H9 (cell line): ENCODE measurements at regions not wholly inside any gene's neighbourhood (a gene's known extent, or its start where the extent isn't known, plus 50 kb on each side); places are given as distances from the start of the nearest gene placed in this dataset.

Experiments used
- DNase-seq: peaks from one replicate; pipeline ENCODE4 v3.0.0-alpha.2; 2017
- H2AFZ ChIP-seq: one replicate; pipeline ENCODE4 v1.6.1; 2013; ENCODE audit warnings: mild to moderate bottlenecking, low read length, control low read depth, moderate library complexity
- H2AK5ac ChIP-seq: 2 replicates; pipeline ENCODE4 v1.6.1; 2013; ENCODE audit warnings: low read length, control low read depth, mixed read lengths; ENCODE audit not compliant: insufficient read length
- H2BK120ac ChIP-seq: one replicate; pipeline ENCODE4 v1.6.1; 2013; ENCODE audit warnings: low read depth, mild to moderate bottlenecking, low read length, control low read depth, inconsistent platforms; ENCODE audit not compliant: poor library complexity, severe bottlenecking
- H2BK12ac ChIP-seq: 2 replicates; pipeline ENCODE4 v1.6.1; 2013; ENCODE audit warnings: low read length, control low read depth, mixed read lengths, low read depth; ENCODE audit not compliant: insufficient read length
- H2BK15ac ChIP-seq: 2 replicates; pipeline ENCODE4 v1.6.1; 2013; ENCODE audit warnings: low read depth, low read length, control low read depth
- H2BK20ac ChIP-seq: one replicate; pipeline ENCODE4 v1.6.1; 2013; ENCODE audit warnings: low read depth, mild to moderate bottlenecking, low read length, control low read depth, inconsistent platforms; ENCODE audit not compliant: poor library complexity, severe bottlenecking
- H2BK5ac ChIP-seq: 2 replicates; pipeline ENCODE4 v1.6.1; 2013; ENCODE audit warnings: low read length, control low read depth, mixed read lengths; ENCODE audit not compliant: insufficient read length
- H3K14ac ChIP-seq: 2 replicates; pipeline ENCODE4 v1.6.1; 2013; ENCODE audit warnings: low read length, control low read depth; ENCODE audit not compliant: insufficient read depth
- H3K18ac ChIP-seq: 2 replicates; pipeline ENCODE4 v1.6.1; 2013; ENCODE audit warnings: low read depth, mild to moderate bottlenecking, mixed read lengths, low read length, control low read depth; ENCODE audit not compliant: insufficient read length
- H3K23ac ChIP-seq: 2 replicates; pipeline ENCODE4 v1.6.1; 2013; ENCODE audit warnings: low read length, control low read depth, mixed read lengths, low read depth; ENCODE audit not compliant: insufficient read length
- H3K23me2 ChIP-seq: 2 replicates; pipeline ENCODE4 v1.6.1; 2013; ENCODE audit warnings: low read depth, mild to moderate bottlenecking, mixed read lengths, low read length, control low read depth; ENCODE audit not compliant: insufficient read length, poor library complexity, severe bottlenecking
- H3K27ac ChIP-seq: 2 replicates; pipeline ENCODE4 v1.5.1; 2013; ENCODE audit warnings: low read length, control low read depth, mixed read lengths, low read depth; ENCODE audit not compliant: insufficient read length
- H3K27me3 ChIP-seq: 2 replicates; pipeline ENCODE4 v1.6.1; 2013; ENCODE audit warnings: low read length, control low read depth, inconsistent platforms; ENCODE audit not compliant: insufficient read depth
- H3K4ac ChIP-seq: 2 replicates; pipeline ENCODE4 v1.6.1; 2013; ENCODE audit warnings: low read depth, mild to moderate bottlenecking, control low read depth, inconsistent platforms, low read length, moderate library complexity
- H3K4me1 ChIP-seq: 2 replicates; pipeline ENCODE4 v1.6.1; 2013; ENCODE audit warnings: low read length, control low read depth, inconsistent platforms; ENCODE audit not compliant: insufficient read depth
- H3K4me2 ChIP-seq: 2 replicates; pipeline ENCODE4 v1.6.1; 2013; ENCODE audit warnings: low read length, control low read depth, mixed read lengths; ENCODE audit not compliant: insufficient read length, insufficient read depth
- H3K56ac ChIP-seq: 2 replicates; pipeline ENCODE4 v1.6.1; 2013; ENCODE audit warnings: low read depth, mild to moderate bottlenecking, mixed read lengths, low read length, control low read depth; ENCODE audit not compliant: insufficient read length
- H3K79me1 ChIP-seq: 2 replicates; pipeline ENCODE4 v1.6.1; 2013; ENCODE audit warnings: low read depth, mild to moderate bottlenecking, moderate library complexity, low read length, control low read depth, inconsistent platforms; ENCODE audit not compliant: insufficient read depth, poor library complexity, severe bottlenecking
- H3K79me2 ChIP-seq: 2 replicates; pipeline ENCODE4 v1.6.1; 2013; ENCODE audit warnings: low read length, control low read depth, inconsistent platforms; ENCODE audit not compliant: insufficient read depth
- H3K9ac ChIP-seq: 2 replicates; pipeline ENCODE4 v1.6.1; 2013; ENCODE audit warnings: low read length, control low read depth, mixed read lengths; ENCODE audit not compliant: insufficient read length; ENCODE audit errors: extremely low read depth
- H3K9me3 ChIP-seq: one replicate; pipeline ENCODE4 v1.6.1; 2013; ENCODE audit warnings: low read depth, low read length, inconsistent platforms; ENCODE audit not compliant: control insufficient read depth
- H3T11ph ChIP-seq: one replicate; pipeline ENCODE4 v1.6.1; 2013; ENCODE audit warnings: mild to moderate bottlenecking, low read length, control low read depth, inconsistent platforms
- H4K20me1 ChIP-seq: one replicate; pipeline ENCODE4 v1.6.1; 2013; ENCODE audit not compliant: control insufficient read depth, insufficient read length, insufficient read depth
- H4K5ac ChIP-seq: 2 replicates; pipeline ENCODE4 v1.6.1; 2013; ENCODE audit warnings: low read depth, mild to moderate bottlenecking, mixed read lengths, low read length, control low read depth; ENCODE audit not compliant: insufficient read length
- H4K8ac ChIP-seq: replicated peaks from 2 replicates; pipeline ENCODE4 v1.6.1; 2013; ENCODE audit warnings: low read length, control low read depth, mixed read lengths, low read depth; ENCODE audit not compliant: insufficient read length
- H4K91ac ChIP-seq: 2 replicates; pipeline ENCODE4 v1.6.1; 2013; ENCODE audit warnings: low read depth, mild to moderate bottlenecking, moderate library complexity, mixed read lengths, low read length, control low read depth; ENCODE audit not compliant: insufficient read length
- H3K27ac Mint-ChIP-seq, 3 experiments: 2 replicates in 2 of 3; 3 replicates in 1 of 3; pipeline ENCODE4 v1.8.0; 2020 to 2021; ENCODE audit warnings: mixed read lengths in 3 of 3, mild to moderate bottlenecking in 1 of 3, moderate library complexity in 1 of 3
- H3K27me3 Mint-ChIP-seq: 2 replicates; pipeline ENCODE4 v1.8.0; 2021; ENCODE audit warnings: low read depth, mild to moderate bottlenecking, moderate library complexity, mixed read lengths
- H3K36me3 Mint-ChIP-seq, 3 experiments: 2 replicates in 2 of 3; 3 replicates in 1 of 3; pipeline ENCODE4 v1.8.0; 2020 to 2021; ENCODE audit warnings: low read depth in 3 of 3, mixed read lengths in 3 of 3; ENCODE audit not compliant: insufficient read depth in 1 of 3
- H3K4me1 Mint-ChIP-seq, 2 experiments: 2 replicates each; pipeline ENCODE4 v1.8.0; 2020; ENCODE audit warnings: mixed read lengths in 2 of 2
- H3K4me3 Mint-ChIP-seq, 2 experiments: 2 replicates in 1 of 2; 3 replicates in 1 of 2; pipeline ENCODE4 v1.8.0; 2020 to 2021; ENCODE audit warnings: mild to moderate bottlenecking in 2 of 2, mixed read lengths in 2 of 2, moderate library complexity in 1 of 2
- H3K9me3 Mint-ChIP-seq, 2 experiments: 2 replicates in 1 of 2; 3 replicates in 1 of 2; pipeline ENCODE4 v1.8.0; 2020; ENCODE audit warnings: mild to moderate bottlenecking in 2 of 2, mixed read lengths in 2 of 2, moderate library complexity in 1 of 2
- WGBS: extraction: QIAGEN DNeasy Blood & Tissue Kit; methylation state at CpG from one replicate; pipeline ENCODE4 v1.1.7; 2013; ENCODE audit warnings: missing lambda C conversion rate, low lambda C conversion rate, mixed read lengths; ENCODE audit not compliant: insufficient read length; ENCODE audit errors: extremely low coverage; 5-methylcytosine and 5-hydroxymethylcytosine counted together
- TF ChIP-seq, protein P1 (sequence below): fragments of 200-600 bp; sonication (generic); conservative IDR thresholded peaks from 3 replicates; pipeline ENCODE4 v1.8.0; 2021; ENCODE audit warnings: antibody characterized with exemption, mild to moderate bottlenecking

DNA sequence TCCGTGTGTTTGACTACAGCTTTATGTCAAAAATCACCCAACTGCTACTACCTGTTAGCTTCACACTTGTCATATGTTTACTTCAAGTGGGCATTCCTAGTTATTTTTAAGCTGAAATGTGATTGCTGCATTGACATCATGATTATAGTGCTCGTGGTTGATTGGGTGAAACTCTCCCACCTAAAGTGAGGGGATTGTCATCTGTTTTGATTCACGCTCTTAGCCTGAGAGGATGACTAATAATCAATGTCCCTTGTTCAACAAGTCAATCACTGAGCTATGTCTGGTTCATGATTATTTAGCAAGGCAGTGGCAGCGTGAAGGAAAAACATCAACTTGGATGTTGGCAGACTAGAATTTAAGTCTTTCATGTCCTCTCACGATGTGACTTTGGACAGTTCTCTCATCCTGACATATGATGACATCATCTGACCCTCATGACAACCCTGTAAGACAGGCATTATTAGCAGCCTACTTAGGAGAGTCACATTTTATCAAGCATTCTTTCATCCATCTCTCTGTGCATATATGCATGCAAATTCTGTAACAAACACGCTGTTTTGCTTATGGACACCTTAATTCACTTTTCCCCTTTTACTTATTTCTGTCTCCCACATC lies 352.6 kb upstream of the ZMIZ1 start:
- no peak for DNase-seq
- no peak overlapping the region for H3K4me3 Mint-ChIP-seq

More for the DNA sequence above, 352.6 kb upstream of the ZMIZ1 start:
- Histone ChIP-seq H3K4ac (no peak overlapping the region), H2BK12ac (no peak overlapping the region), H3K9me3 (no peaks in the 10 kb centered on the region), H3K9ac (no peak overlapping the region), H4K91ac (no peak overlapping the region), H3K4me1 (0 out of 2 replicates have a peak, but pooled peaks cover 4% of the 10 kb centered on the region), H2AK5ac (no peak overlapping the region), H3K27me3 (no peaks in the 10 kb centered on the region), H2AFZ (no peak overlapping the region), H3K14ac (no peak overlapping the region), H3K79me1 (no peaks in the 10 kb centered on the region), H2BK120ac (no peak overlapping the region), H3K4me2 (no peak overlapping the region), H2BK15ac (no peak overlapping the region), H3T11ph (no peak overlapping the region), H3K56ac (no peak overlapping the region), H4K5ac (no peak overlapping the region), H3K23ac (no peak overlapping the region), H3K23me2 (no peaks in the 10 kb centered on the region), H2BK20ac (no peak overlapping the region), H4K8ac (no peak overlapping the region), H3K79me2 (no peaks in the 10 kb centered on the region), H3K27ac (no peak overlapping the region), H4K20me1 (no peaks in the 10 kb centered on the region), H2BK5ac (no peak overlapping the region), H3K18ac (no peak overlapping the region)
- H3K4me1 Mint-ChIP-seq, result peaks cover 9 to 14% of the 10 kb centered on the region in 2 experiments
- H3K27ac Mint-ChIP-seq, result no peak overlapping the region
- no peaks in the 10 kb centered on the region for H3K36me3 Mint-ChIP-seq
- no peaks in the 10 kb centered on the region; a peak in 1 of 5 replicates for H3K9me3 Mint-ChIP-seq
- WGBS, result no CpG with 5 or more reads among the region's 6 CpGs
- peaks cover 16% of the 10 kb centered on the region for H3K27me3 Mint-ChIP-seq
- TF ChIP-seq, protein P1, sequence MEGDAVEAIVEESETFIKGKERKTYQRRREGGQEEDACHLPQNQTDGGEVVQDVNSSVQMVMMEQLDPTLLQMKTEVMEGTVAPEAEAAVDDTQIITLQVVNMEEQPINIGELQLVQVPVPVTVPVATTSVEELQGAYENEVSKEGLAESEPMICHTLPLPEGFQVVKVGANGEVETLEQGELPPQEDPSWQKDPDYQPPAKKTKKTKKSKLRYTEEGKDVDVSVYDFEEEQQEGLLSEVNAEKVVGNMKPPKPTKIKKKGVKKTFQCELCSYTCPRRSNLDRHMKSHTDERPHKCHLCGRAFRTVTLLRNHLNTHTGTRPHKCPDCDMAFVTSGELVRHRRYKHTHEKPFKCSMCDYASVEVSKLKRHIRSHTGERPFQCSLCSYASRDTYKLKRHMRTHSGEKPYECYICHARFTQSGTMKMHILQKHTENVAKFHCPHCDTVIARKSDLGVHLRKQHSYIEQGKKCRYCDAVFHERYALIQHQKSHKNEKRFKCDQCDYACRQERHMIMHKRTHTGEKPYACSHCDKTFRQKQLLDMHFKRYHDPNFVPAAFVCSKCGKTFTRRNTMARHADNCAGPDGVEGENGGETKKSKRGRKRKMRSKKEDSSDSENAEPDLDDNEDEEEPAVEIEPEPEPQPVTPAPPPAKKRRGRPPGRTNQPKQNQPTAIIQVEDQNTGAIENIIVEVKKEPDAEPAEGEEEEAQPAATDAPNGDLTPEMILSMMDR, result no peak
